HS-5 (cell line): ENCODE measurements at regions not wholly inside any gene's neighbourhood (a gene's known extent, or its start where the extent isn't known, plus 50 kb on each side); places are given as distances from the start of the nearest gene placed in this dataset.
"Not testable (repeated sequence)": the region's sequence is repeated elsewhere in the genome, so short reads cannot be mapped to it uniquely, and the experiment has no call there.

Experiments used
- DNase-seq: peaks from one replicate; pipeline ENCODE4 v3.0.0-alpha.2; 2012; ENCODE audit warnings: low read depth

GRCh38 chr5:63894690-63895089 is 67.6 kb downstream of the HTR1A start:
- no peak for DNase-seq

DNA sequence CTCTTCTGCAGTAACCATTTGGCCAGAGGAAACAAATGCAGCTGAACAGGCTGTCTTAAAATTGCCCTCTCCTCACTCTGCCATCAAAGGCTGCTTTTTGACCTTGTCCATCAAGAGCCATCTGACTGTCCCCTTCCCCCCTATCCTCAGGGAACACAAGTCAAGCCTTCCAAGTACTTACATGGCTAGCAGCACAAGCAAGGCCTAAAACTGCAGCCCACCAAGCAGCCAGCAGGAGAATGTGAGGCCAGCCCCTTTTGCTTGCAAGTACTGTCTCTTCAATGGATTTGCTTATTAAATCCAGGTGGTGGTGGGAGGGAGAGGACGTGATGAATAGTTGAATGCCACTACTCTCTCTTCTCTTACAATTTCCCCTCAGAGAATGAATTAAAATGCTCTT is 83.5 kb downstream of the HTR1A start:
- DNase-seq: no peak

- no peak for DNase-seq
Measured at GRCh38 chr5:63877961-63878360, 84.3 kb downstream of the HTR1A start.

DNA sequence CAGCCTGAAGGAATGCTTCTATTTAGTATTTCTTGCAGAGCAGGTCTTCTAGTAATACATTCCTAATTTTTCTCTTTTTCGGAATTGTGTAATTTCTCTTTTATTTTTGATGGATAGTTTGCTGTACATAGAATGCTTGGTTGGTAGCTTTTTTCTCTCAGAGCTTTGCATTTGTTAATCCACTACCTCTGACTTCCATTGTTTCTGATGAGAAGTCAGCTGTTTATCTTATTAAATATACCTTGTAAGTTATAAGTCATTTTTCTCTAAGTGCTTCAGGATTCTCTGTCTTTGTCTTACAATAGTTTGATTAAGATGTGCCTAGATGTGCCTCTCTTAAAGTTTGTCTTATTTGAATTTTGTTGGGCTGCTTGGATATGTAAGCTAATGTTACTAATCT is 101.9 kb downstream of the HTR1A start:
- DNase-seq: no peak

DNA sequence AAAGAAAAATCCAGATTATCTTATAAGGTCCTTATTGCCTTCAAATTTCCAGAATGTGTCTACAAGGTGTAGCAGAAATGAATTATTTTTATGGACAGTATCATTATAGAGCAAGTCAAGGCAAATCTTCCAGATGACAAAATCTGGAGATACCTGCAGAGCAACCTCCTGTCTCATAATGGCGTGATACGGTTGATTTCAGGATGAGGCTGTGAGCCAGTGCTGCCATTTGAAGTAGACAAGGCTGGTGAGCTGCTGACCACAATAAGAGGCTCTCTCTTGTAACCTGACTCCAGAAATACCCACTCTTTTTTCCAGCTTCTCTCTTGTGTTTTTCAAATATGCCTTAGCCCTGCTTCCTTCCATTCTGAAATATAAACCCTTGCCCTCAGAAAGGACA is 108.2 kb downstream of the HTR1A start:
- no peak for DNase-seq

GRCh38 chr5:63843190-63843589 is 119.1 kb downstream of the HTR1A start:
- no peak for DNase-seq

GRCh38 chr5:63837437-63837836 is 124.8 kb downstream of the HTR1A start:
- DNase-seq: no peak

- no peak for DNase-seq
Measured at GRCh38 chr5:63831381-63831780, 130.9 kb downstream of the HTR1A start.

- no peak for DNase-seq
Measured at GRCh38 chr5:63825984-63826383, 136.3 kb downstream of the HTR1A start.

DNA sequence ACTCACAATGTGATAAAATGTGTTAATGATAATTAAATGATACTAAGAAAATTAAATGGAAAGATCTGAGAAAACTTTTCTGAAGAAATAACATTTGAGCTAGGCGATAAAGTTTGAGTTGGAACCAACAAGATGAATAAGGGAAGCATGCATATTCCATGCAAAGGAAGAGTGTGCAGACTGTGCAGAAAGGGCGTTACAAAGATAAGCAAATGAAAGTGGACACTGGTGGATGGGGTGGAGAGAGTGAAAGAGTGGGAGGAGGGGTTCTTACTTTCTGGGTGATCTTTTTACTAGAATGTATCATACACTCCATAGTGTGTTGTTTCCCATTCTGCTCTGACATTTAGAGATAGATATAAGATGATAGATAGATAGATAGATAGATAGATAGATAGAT is 138.7 kb downstream of the HTR1A start:
- no peak for DNase-seq

- no peak for DNase-seq
Measured at GRCh38 chr5:63822614-63823013, 139.6 kb downstream of the HTR1A start.

DNA sequence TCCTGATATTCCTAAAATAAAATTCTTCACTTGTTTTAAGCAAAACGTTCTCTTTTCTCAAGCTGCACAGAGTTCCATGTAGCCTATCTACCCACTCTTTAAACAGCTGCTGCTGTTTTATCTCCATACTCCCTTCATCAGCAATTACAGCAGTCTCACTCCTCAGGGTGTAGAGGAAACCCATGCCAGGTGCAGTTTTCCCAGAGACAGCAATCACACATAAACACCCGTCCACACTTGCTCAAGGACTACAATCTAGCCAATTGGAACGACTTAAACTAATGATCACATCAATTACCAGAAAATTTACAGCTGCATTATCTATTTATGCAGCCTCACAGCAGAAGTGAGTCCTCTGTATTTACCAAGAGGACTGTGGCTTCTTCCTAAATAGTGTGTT is 141.7 kb downstream of the HTR1A start:
- DNase-seq: no peak

GRCh38 chr5:63812693-63813092 is 149.6 kb downstream of the HTR1A start:
- no peak for DNase-seq

DNA sequence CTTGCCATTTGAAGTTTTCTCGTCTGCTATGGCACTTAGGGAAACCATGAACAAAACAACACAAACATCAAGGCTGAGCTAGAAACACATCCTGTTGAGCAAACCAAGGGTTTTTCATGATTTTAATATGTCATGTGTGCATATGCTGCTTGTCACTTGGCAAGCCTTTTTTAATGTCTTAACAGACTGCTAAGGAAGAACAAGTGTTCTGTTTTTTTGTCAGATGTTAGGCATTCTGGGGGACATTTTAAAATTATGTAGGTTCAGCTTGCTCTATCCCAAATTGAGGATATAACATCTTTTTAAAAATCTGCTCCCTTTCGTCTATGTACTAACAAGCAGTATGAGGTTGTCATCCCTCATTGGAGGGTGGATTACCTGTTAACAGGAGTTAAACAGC is 150.3 kb downstream of the HTR1A start:
- no peak for DNase-seq

GRCh38 chr5:63811286-63811685 is 151.0 kb downstream of the HTR1A start:
- DNase-seq: no peak

GRCh38 chr5:63805151-63805550 is 157.1 kb downstream of the HTR1A start:
- DNase-seq: no peak

GRCh38 chr5:63803165-63803564 is 159.1 kb downstream of the HTR1A start:
- DNase-seq: no peak

- DNase-seq: no peak
Measured at GRCh38 chr5:63794979-63795378, 167.3 kb downstream of the HTR1A start.

- DNase-seq: no peak
Measured at GRCh38 chr5:63794296-63794695, 167.9 kb downstream of the HTR1A start.

- DNase-seq: no peak
Measured at GRCh38 chr5:63774939-63775338, 187.3 kb downstream of the HTR1A start.

DNA sequence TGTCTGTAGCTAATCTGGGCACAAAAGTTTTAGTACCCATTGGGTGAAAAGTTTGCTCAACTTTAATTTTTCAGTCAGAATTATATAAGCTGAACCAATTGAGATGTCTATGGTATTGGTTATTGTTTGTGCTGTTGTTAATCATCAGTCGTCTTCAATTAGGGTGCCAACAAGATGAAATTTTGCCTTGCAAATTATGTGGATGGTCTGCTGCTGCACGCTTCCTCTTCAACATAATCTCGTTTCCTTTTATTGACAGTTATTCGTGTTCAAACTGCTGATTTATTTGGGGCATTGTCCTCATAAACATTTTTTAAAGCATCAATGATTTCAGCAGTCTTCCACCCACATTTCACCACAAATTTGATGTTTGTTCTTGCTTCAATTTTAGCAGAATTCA is 194.0 kb downstream of the HTR1A start:
- DNase-seq: no peak

- DNase-seq: no peak
Measured at GRCh38 chr5:63760965-63761364, 201.3 kb downstream of the HTR1A start.

DNA sequence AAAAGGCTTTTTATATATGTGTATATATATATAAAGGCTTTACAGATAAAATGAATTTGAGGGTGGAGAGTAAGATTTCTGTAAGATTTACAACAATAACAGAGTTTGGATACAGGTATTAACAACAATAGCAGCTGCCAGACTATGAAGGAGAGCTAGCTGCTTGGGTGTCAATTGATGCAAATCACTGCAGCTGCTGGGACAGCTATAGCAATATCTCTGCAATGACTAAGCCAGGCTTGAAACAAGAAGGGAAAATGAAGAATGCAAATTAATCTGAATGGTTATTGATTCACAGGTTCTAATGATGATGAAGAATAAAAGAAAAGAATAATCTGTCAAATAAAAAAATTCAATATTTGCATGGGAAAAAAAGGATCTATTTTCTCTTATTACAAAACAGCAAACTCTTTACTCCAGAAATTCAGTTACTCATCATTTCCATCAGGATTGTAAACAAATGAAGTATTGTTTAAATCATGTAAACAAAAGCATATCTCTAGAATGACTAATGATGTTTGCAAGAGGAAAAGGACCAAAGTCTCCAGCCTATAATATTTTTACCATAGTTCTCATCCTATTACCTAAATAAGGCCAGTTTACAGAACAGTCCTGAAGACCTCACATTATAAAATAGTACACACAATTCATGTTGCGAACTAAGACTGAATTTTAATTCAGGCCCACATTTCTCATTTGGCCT is 219.0 kb downstream of the HTR1A start:
- no peak for DNase-seq

- DNase-seq: not testable (repeated sequence)
Measured at GRCh38 chr5:63732880-63733279, 229.4 kb downstream of the HTR1A start.

GRCh38 chr5:63727583-63727982 is 234.7 kb downstream of the HTR1A start:
- no peak for DNase-seq
